Myocyte (in vitro differentiated cells): ENCODE measurements at regions not wholly inside any gene's neighbourhood (a gene's known extent, or its start where the extent isn't known, plus 50 kb on each side); places are given as distances from the start of the nearest gene placed in this dataset.

Source experiments
- DNase-seq: peaks from one replicate; pipeline ENCODE4 v3.0.0-alpha.2; 2012; ENCODE audit warnings: low read depth

GRCh38 chr11:69545976-69546617 is 64.6 kb downstream of the LINC01488 start:
- no peak for DNase-seq

DNA sequence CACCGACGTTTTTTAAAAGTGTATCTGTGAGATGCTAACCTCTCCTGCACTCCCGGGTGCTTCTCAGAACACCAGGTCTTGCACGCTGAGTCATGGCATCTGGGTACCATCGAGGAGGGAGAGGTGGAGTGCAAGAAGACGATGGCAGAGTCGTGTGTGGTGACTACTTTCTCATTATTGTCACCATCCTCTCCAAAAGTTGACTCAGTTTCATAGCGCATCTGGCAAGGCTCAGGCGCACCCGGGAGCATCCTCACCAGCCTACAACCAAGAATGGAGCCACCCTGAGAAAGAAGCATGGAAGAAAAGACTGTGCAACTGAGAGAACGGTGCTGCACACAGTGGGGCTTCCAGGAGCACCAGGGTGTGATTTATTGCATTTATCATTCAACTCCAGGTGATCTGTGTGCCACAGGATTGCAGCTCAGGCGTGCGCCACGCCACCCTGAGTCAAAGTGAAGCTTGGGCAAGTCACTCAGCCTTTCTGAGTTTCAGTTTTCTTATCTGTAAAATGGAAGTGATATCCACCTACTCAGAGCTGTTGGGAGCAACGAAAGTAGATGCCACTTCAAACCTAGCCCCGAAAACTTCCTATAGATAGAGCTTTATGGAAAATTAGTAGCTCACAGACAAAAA is 65.4 kb downstream of the LINC01488 start:
- no peak for DNase-seq

- no peak for DNase-seq
Observed at GRCh38 chr11:69550846-69551245, 69.4 kb downstream of the LINC01488 start.

GRCh38 chr11:69551963-69552362 is 70.5 kb downstream of the LINC01488 start:
- no peak for DNase-seq

DNA sequence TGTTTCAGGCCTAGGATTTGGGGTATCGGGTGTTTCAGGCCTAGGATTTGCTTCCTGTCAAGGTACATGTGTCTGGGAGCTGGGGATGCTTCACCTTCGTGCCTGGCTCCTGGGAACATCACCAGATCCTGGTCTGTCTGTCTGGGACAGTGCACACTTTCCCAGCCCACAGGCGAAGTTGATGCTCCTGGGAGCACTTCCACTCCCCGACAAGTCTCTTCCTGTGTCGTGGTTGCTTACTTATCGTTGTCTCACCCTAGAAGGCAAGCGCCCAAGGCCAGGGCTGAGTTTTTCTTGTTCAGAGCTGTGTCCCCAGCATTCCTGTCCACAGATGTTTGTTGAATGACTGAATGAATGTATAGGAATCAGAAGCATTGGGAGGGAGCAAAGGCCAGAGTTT is 71.5 kb downstream of the LINC01488 start:
- DNase-seq: no peak

DNA sequence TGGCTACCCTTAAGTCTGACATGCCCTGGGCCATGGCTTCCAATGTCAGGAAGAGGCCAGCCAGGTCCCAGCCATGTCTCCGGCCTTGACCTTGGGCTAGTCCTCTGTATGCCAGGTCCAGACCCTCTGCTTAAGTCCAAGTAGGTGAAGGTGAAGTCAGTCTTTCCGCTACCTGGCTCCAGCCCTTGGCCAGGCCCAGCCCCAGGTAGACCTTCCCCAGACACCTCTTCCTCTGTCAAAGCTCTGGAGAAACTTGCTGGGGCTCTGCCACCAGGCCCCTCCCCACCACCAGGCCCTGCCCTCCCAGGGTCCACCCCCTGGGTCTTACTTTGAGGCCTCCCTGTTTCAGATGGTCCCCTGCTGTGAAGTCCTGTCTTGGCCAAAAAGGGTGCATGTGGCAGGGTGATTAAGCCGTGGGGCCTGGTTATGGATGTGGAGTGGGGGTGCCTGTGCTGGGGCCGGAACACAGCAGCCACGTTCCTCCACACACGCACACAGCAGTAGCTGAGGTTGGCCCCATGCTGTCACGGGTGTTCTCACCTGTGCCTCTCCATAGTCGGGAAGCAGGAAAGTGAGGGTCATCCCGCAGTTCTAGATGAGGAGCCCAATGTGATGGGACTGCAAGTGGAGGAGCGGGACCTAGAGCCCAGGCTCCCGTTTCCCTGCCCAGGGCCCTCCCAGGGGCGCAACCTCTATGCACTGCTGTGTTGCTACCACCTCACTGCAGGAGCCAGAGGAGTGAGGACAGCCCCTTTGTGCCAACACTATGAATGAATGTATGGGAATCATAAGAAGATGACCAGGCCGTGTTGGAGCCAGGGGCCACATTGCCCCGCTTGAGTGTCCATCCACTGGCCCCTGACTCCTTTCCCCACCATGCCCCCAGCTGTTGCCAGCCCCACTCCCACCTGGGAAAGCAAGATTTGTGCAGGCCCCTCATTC is 72.2 kb downstream of the LINC01488 start:
- no peak for DNase-seq

DNA sequence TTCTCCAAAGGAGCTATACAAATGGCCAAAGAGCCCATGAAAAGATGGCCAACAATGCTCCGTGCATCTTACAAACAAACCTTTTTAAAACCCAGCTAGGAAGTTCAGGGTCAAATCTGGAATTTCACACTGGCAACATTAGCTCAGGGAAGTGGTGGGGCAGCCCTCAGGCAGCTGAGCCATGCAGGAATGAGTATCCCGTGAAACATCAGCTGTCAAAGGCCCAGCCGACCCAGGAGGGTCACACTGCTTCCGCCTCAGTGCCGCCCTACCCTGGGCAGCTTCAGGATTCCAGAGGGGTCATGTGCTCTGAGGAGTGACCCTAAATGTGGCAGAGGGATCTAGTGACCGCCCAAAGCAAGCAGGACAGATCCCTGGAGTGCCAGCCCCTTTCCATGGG is 73.4 kb downstream of the LINC01488 start:
- DNase-seq: peak; percentile 85

DNA sequence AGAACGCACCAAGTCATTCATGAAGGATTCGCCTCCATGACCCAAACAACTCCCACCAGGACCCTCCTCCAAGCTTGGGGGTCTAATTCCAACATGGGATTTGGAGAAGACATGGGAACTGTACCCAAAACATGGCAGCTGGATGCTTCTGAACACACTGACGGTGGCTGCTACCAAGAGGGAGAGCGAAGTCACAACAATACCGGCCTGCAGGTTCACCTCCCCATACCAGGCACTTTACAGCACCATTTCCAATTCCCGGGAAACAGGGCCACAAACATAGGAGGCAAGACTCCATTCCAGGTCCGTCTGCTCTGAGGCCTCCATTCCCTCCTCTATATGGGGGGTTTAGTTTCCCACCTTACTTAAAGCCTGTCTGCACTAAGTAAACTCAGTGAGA is 75.8 kb downstream of the LINC01488 start:
- no peak for DNase-seq

GRCh38 chr11:69558519-69558941 is 77.1 kb downstream of the LINC01488 start:
- DNase-seq: no peak

- no peak for DNase-seq
Observed at GRCh38 chr11:69559181-69559580, 77.7 kb downstream of the LINC01488 start.

- no peak for DNase-seq
Observed at GRCh38 chr11:69560141-69560790, 78.8 kb downstream of the LINC01488 start.

DNA sequence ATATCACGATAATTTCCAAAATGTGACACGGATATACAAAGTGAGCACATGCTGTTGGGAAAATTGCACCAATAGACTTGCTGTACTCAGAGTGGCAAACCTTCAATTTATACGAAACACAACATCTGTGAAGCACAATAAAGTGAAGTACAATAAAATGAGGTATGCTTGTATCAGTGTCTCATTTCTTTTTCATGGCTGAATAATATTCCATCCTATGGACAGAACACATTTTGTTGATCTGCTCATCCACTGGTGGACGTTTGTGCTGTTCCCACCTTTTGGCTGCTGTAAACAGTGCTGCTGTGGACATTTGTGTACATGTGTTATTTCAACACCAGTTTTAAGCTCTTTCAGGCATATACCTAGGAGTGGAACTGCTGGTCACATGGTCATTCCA is 78.7 kb upstream of the CCND1 start:
- DNase-seq: no peak

GRCh38 chr11:69562816-69563215 is 78.1 kb upstream of the CCND1 start:
- DNase-seq: no peak

- DNase-seq: no peak
Observed at GRCh38 chr11:69563306-69563705, 77.7 kb upstream of the CCND1 start.

GRCh38 chr11:69563946-69564775 is 76.8 kb upstream of the CCND1 start:
- peak; percentile 52 for DNase-seq

DNA sequence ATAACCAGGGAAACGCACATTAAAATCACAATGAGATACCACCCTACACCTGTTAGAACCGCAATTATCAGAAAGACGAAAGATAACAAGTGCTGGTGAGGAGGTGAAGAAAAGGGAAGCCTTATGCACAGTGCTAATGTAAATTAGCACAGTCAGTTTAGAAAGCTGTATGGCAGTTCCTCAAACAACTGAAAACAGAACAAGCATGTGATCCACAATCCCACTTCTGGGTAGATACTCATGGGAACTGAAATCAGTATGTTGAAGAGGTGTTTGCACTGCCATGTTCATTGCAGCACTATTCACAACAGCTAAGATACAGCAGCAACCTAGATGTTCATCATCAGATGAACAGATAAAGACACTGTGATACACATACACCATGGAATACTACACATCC is 75.0 kb upstream of the CCND1 start:
- no peak for DNase-seq

DNA sequence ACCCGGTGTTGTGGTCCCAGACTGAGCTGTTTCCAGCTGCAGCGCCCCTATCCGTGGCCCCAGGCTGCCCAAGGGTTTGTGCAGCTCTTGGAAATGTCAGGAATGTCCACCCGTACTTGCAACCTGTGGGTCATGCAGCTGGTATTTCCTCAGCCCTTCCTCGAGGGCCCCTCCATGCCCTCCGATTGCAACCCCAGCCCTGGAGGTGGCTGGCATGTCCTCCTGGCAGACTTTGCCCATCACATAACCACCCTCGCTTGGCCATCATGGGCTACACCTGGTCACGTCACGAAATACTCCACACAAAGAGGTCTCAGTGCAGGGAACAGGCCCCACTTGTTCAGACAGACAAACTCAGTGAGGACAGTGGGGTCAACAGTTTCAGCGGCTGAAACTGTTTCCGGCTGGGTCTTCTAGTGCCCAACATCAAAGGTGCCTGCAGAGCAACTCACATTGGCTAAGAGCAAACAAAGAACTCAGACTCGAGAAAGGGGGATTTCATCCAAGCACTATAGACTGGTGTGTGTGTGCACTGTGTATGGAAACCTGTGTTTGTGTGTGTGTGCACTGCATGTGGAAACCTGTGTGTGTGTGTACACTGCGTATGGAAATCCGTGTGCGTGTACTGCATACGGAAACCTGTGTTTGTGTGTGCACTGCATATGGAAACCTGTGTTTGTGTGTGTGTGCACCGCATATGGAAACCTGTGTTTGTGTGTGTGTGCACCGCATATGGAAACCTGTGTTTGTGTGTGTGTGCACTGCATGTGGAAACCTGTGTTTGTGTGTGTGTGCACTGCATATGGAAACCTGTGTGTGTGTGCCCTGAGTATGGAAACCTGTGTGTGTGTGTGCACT is 72.8 kb upstream of the CCND1 start:
- no peak for DNase-seq

GRCh38 chr11:69568809-69569097 is 72.2 kb upstream of the CCND1 start:
- no peak for DNase-seq

GRCh38 chr11:69569306-69570200 is 71.4 kb upstream of the CCND1 start:
- DNase-seq: no peak
